ENCODE measurements at regions not wholly inside any gene's neighbourhood (a gene's known extent, or its start where the extent isn't known, plus 50 kb on each side); places are given as distances from the start of the nearest gene placed in this dataset.

GRCh38 chr20:11826334-11826733 is 91.4 kb upstream of the BTBD3 start:
- no peak for DNase-seq (ENCODE audit: low spot score)

GRCh38 chr20:11832397-11832796 is 85.3 kb upstream of the BTBD3 start:
- DNase-seq (ENCODE audit: low spot score), result no peak

- DNase-seq (ENCODE audit: low spot score), result no peak
These were observed 84.8 kb upstream of the BTBD3 start for GRCh38 chr20:11832851-11833250.

DNA sequence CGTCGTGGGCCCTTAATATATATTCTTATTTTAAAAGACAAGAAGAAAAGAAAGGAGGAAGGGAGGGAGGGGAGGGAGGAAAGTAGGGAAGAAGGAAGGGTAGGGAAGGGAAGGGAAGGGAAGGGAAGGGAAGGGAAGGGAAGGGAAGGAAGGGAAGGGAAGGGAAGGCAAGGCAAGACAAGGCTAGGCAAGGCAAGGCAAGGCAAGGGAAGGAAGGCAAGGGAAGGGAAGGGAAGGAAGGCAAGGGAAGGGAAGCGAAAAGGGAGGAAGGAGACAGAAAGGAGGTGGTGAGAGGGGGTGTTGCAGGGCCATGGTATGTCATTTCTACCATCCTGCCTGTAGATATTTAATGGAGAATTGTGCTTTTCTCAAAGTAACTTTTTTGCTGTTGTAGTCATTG is 83.9 kb upstream of the BTBD3 start:
- DNase-seq (ENCODE audit: low spot score), result no peak

DNA sequence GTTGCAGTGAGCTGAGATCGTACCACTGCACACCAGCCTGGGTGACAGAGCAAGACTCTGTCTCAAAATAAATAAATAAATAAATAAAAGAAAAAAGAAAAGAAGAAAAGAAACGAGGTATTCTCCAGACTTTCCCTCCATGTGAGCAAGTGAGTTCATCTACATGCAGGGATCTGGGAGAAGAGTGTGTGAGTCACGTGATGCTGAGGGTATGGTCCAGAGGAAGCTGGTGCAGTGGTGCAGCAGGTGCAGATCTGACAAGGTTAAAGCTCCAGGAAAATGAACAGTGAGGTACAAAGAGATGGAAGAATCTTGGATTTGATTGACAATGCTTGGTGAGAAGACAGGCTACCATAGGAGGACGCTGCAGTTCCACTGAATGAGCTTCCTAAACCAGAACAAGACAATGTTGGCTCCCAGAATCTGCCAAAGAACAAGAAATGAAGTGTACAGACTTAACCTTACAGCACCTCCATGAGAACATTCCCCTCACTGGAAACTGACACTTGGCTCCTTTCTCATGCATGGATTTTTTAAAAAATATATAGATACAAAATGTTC is 79.5 kb upstream of the BTBD3 start:
- no peak for DNase-seq (ENCODE audit: low spot score)

DNA sequence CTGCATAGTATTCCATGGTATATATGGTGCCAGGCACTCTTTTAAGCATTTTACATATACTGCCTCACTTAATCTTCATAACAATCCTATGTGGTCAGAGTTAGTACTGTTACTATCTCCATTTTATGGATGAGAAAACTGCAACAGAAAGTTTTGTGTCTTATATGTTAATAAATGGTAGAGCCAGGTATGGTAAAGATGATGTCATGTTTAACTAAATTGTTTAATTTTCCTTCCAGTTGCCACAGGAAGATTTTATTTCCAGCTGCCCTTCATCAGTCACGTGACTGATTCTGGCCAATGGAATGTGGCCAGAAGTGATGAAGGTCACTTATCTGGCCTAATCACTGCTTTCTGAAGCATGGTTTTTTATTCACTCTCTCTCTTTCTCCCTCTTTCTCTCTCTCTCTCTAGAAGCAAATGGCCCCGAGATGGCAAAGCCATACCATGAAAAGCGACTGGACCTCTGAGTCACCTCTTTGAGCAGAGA is 75.7 kb upstream of the BTBD3 start:
- no peak for DNase-seq (ENCODE audit: low spot score)

GRCh38 chr20:11843289-11843688 is 74.4 kb upstream of the BTBD3 start:
- no peak for DNase-seq (ENCODE audit: low spot score)

GRCh38 chr20:11844691-11845090 is 73.0 kb upstream of the BTBD3 start:
- DNase-seq (ENCODE audit: low spot score), result no peak

GRCh38 chr20:11845340-11845739 is 72.4 kb upstream of the BTBD3 start:
- no peak for DNase-seq (ENCODE audit: low spot score)

- no peak for DNase-seq (ENCODE audit: low spot score)
These were observed 71.6 kb upstream of the BTBD3 start for GRCh38 chr20:11846131-11846530.

GRCh38 chr20:11847827-11848226 is 69.9 kb upstream of the BTBD3 start:
- no peak for DNase-seq (ENCODE audit: low spot score)

DNA sequence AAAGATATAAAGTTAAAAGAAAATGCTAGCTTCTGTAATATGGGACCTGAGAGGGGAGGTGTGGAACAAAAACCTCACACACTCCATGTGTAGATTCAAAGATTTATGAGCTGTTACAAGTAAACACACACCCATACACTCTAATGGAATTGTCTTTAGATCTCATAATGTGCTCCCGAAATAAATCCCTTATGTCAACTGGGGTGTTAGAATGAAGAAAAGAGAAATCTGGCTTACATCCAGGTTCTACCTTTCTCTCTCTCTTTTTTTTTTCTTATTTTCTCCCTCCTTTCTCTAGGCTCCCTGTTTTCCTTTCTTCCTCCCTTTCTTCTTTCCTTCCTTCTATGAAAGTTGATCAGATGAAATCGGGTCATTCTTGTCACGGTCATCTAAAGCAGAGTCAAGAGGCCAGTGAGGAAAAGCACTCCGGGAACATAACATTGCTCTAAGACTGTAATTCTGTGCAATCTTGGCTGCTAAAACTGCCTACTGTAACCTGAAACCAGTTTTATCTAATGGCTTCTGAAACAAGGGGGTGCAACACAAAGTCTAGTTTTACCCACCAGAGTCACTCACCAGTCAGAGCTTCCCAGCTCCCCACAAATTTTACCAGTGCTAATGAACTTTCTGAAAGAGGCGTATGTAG is 68.3 kb upstream of the BTBD3 start:
- no peak for DNase-seq (ENCODE audit: low spot score)

- no peak for DNase-seq (ENCODE audit: low spot score)
These were observed 67.6 kb upstream of the BTBD3 start for GRCh38 chr20:11849976-11850670.

DNA sequence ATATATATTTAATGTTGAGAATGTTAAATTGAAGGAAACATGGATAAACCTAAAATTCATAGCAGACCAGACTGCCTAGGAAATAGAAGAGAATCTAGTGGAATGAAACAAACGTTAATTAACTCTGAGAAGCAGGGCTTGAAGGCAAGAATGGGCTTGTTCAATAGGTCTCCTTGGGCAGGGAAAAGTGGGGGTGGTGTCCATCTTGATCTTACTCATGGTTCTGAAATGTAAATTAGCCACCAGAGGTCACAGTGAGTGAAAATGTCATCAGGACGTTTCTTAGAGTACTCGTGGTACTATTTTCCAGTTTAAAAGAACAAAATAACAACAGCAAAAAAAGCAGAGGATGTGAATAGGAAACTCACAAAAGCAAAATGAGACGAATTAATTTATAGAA is 66.8 kb upstream of the BTBD3 start:
- no peak for DNase-seq (ENCODE audit: low spot score)

DNA sequence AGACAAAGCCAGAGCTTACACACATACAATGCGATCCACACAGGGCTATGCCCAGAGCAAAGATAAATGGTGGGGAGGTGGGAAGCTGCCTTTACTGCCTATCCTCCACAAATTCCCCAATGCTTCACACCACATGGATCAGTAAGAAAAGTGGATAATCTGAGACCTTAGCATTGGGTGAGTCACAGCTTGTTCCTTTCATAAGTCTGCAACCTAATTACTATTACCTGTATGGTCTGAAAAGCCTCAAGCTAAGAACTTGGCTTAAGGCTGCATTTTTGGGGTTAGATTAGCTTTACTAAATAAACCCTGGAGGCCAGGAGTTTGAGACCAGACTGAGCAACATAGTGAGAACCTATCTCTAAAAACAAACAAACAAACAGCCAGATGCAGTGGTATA is 66.0 kb upstream of the BTBD3 start:
- DNase-seq (ENCODE audit: low spot score), result no peak

DNA sequence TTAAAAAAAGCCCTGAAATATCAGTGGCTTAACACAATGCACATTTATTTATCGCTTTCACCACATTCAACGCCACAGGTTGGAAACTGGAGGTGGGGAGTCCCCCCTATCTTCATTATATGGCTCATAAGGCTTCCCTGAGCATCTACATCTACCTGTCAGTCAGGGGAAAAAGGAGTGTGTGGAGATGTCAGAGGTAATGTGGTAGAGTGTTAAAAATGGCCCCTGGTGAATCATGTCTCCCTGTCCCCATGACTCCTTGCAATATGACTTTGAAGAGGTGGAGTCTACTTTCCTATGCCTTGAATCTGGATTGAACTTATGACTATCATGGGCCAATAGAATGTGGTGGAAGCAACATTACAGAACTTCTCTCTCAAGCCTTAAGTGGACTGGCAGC is 65.5 kb upstream of the BTBD3 start:
- no peak for DNase-seq (ENCODE audit: low spot score)

- DNase-seq (ENCODE audit: low spot score), result no peak
These were observed 64.9 kb upstream of the BTBD3 start for GRCh38 chr20:11852811-11853210.

GRCh38 chr20:11853359-11853758 is 64.3 kb upstream of the BTBD3 start:
- no peak for DNase-seq (ENCODE audit: low spot score)

GRCh38 chr20:11861479-11861878 is 56.2 kb upstream of the BTBD3 start:
- no peak for DNase-seq (ENCODE audit: low spot score)

GRCh38 chr20:11867291-11867919 is 50.3 kb upstream of the BTBD3 start:
- DNase-seq (ENCODE audit: low spot score), result no peak

All from NAMALWA (cell line).